ENCODE measurements at regions not wholly inside any gene's neighbourhood (a gene's known extent, or its start where the extent isn't known, plus 50 kb on each side); places are given as distances from the start of the nearest gene placed in this dataset.
A peak's percentile ranks its signal among the peaks of the same experiment; 100 is the strongest.

GRCh38 chr16:27685807-27686206 is 135.9 kb downstream of the KATNIP start:
- DNase-seq (ENCODE audit: low read depth), result peak; percentile 36

GRCh38 chr16:27686926-27687325 is 137.0 kb downstream of the KATNIP start:
- no peak for DNase-seq (ENCODE audit: low read depth)

GRCh38 chr16:27687605-27688004 is 137.7 kb downstream of the KATNIP start:
- no peak for DNase-seq (ENCODE audit: low read depth)

GRCh38 chr16:27689711-27690110 is 139.8 kb downstream of the KATNIP start:
- DNase-seq (ENCODE audit: low read depth), result no peak

GRCh38 chr16:27690608-27691007 is 140.7 kb downstream of the KATNIP start:
- DNase-seq (ENCODE audit: low read depth), result no peak

GRCh38 chr16:27691721-27692120 is 141.8 kb downstream of the KATNIP start:
- no peak for DNase-seq (ENCODE audit: low read depth)

- DNase-seq (ENCODE audit: low read depth), result no peak
Observed at GRCh38 chr16:27692576-27692975, 142.6 kb downstream of the KATNIP start.

GRCh38 chr16:27695161-27695560 is 145.2 kb downstream of the KATNIP start:
- no peak for DNase-seq (ENCODE audit: low read depth)

GRCh38 chr16:27698266-27698665 is 148.3 kb downstream of the KATNIP start:
- no peak for DNase-seq (ENCODE audit: low read depth)

- no peak for DNase-seq (ENCODE audit: low read depth)
Observed at GRCh38 chr16:27698746-27699145, 148.8 kb downstream of the KATNIP start.

GRCh38 chr16:27699540-27699939 is 149.6 kb downstream of the KATNIP start:
- no peak for DNase-seq (ENCODE audit: low read depth)

- DNase-seq (ENCODE audit: low read depth), result no peak
Observed at GRCh38 chr16:27700304-27700995, 150.5 kb downstream of the KATNIP start.

- DNase-seq (ENCODE audit: low read depth), result no peak
Observed at GRCh38 chr16:27701381-27701780, 151.4 kb downstream of the KATNIP start.

- no peak for DNase-seq (ENCODE audit: low read depth)
Observed at GRCh38 chr16:27703121-27703520, 153.2 kb downstream of the KATNIP start.

- no peak for DNase-seq (ENCODE audit: low read depth)
Observed at GRCh38 chr16:27703545-27703944, 153.6 kb downstream of the KATNIP start.

- no peak for DNase-seq (ENCODE audit: low read depth)
Observed at GRCh38 chr16:27704252-27704651, 154.3 kb downstream of the KATNIP start.

- no peak for DNase-seq (ENCODE audit: low read depth)
Observed at GRCh38 chr16:27706156-27706865, 156.4 kb downstream of the KATNIP start.

- DNase-seq (ENCODE audit: low read depth), result no peak
Observed at GRCh38 chr16:27706866-27707685, 157.1 kb downstream of the KATNIP start.

- no peak for DNase-seq (ENCODE audit: low read depth)
Observed at GRCh38 chr16:27708651-27709050, 158.7 kb downstream of the KATNIP start.

GRCh38 chr16:27712251-27712711 is 162.3 kb downstream of the KATNIP start:
- DNase-seq (ENCODE audit: low read depth), result no peak

- DNase-seq (ENCODE audit: low read depth), result no peak
Observed at GRCh38 chr16:27717726-27718125, 167.8 kb downstream of the KATNIP start.

- no peak for DNase-seq (ENCODE audit: low read depth)
Observed at GRCh38 chr16:27718201-27719105, 168.5 kb downstream of the KATNIP start.

Measured in GM04503 (cell line).